ENCODE measurements at regions not wholly inside any gene's neighbourhood (a gene's known extent, or its start where the extent isn't known, plus 50 kb on each side); places are given as distances from the start of the nearest gene placed in this dataset.
"Not testable (repeated sequence)": the region's sequence is repeated elsewhere in the genome, so short reads cannot be mapped to it uniquely, and the experiment has no call there.

DNA sequence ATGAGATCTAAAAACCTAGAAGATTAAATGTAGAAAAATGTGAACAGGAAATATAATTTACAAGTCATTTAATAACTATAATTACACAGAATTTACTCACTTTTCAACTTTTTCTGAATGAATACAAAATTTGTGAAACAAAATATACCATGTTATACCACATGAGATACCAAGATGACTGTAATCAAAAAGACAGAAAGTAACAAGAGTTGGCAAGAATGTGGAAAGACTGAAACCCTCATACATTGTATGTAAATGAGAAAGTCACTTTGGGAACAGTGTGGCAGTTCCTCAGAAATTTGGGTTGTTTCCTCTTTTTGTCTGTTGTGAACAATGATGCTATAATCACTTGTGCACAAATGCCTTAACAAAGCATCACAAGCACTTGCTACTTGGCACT is 145.4 kb upstream of the ZNF804A start:
- no peak overlapping the region for H3K4me3 ChIP-seq (ENCODE audit: low read depth, low read length)
- DNase-seq (ENCODE audit: low read depth) = no peak
- TF ChIP-seq CTCF (IDR thresholded peaks at IDR 0.05; ENCODE audit: low read depth, low read length, missing control alignments) = no peak

DNA sequence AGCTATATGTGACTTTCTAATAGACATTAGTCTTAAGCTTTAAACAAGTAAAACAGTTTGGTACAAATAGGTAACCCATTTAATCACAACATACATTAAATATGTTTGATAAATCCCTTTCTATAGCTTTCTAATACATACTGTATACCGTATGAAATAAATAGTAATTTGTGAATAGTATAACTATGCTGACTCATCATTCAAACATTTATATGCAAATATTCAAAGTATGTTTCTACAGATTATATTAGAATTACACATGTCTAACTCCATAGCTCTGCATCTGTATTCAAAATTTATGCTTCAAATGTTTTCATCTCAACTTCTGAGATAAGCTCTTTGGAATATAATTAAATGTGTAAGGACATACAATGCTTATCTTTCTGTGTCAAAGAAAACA is 142.7 kb upstream of the ZNF804A start:
- DNase-seq (ENCODE audit: low read depth) = no peak
- no peak for TF ChIP-seq CTCF (IDR thresholded peaks at IDR 0.05; ENCODE audit: low read depth, low read length, missing control alignments)
- no peak overlapping the region for H3K4me3 ChIP-seq (ENCODE audit: low read depth, low read length)

GRCh38 chr2:184456693-184457092 is 141.6 kb upstream of the ZNF804A start:
- not testable (repeated sequence) for H3K4me3 ChIP-seq (ENCODE audit: low read depth, low read length); DNase-seq (ENCODE audit: low read depth)

DNA sequence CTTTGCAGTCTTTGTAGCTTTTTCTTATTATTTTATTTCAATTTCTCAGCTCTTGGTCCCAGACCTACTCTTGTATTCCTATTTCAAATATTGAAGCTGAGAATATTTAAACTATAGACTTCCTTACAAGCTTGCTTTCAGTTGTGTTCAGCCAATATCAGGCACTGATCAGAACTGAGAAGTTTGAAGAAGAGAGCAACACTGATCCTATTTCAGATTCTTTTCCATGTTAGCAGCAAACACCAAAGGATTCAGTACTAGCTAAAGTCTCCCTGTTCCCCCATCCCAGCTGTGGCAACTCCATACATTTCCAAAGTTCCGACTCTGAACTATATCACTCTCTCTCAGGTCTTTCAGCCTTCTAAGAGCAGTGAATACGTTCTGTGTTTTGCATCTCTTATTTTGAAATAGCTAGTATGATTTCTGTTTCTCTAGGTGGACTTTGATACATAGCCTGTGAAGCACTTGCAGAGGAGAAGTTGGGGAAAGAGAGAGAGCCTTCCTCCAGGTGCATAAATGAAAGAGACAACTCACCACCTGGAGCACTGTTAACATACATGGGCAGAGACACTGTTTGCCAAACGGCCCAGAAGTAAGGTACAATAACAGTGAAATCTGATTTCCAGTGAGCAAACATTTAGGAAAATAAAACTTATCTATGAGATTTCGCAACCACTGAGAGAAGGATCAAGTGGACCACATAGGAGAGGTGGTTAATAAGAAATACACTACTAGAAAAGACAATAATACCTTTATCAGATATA is 135.0 kb upstream of the ZNF804A start:
- no peak for DNase-seq (ENCODE audit: low read depth)
- no peak for TF ChIP-seq CTCF (IDR thresholded peaks at IDR 0.05; ENCODE audit: low read depth, low read length, missing control alignments)
- H3K4me3 ChIP-seq (ENCODE audit: low read depth, low read length) = no peak overlapping the region

- TF ChIP-seq CTCF (IDR thresholded peaks at IDR 0.05; ENCODE audit: low read depth, low read length, missing control alignments) = no peak
- H3K4me3 ChIP-seq (ENCODE audit: low read depth, low read length) = no peak overlapping the region
- DNase-seq (ENCODE audit: low read depth) = no peak
Measured at GRCh38 chr2:184463866-184464248, 134.5 kb upstream of the ZNF804A start.

GRCh38 chr2:184468826-184469225 is 129.5 kb upstream of the ZNF804A start:
- no peak overlapping the region for H3K4me3 ChIP-seq (ENCODE audit: low read depth, low read length)
- no peak for DNase-seq (ENCODE audit: low read depth)
- no peak for TF ChIP-seq CTCF (IDR thresholded peaks at IDR 0.05; ENCODE audit: low read depth, low read length, missing control alignments)

GRCh38 chr2:184472481-184472880 is 125.8 kb upstream of the ZNF804A start:
- H3K4me3 ChIP-seq (ENCODE audit: low read depth, low read length) = no peak overlapping the region
- no peak for DNase-seq (ENCODE audit: low read depth)
- no peak for TF ChIP-seq CTCF (IDR thresholded peaks at IDR 0.05; ENCODE audit: low read depth, low read length, missing control alignments)
